ENCODE measurements at regions not wholly inside any gene's neighbourhood (a gene's known extent, or its start where the extent isn't known, plus 50 kb on each side); places are given as distances from the start of the nearest gene placed in this dataset.
"Not testable (repeated sequence)": the region's sequence is repeated elsewhere in the genome, so short reads cannot be mapped to it uniquely, and the experiment has no call there.

DNA sequence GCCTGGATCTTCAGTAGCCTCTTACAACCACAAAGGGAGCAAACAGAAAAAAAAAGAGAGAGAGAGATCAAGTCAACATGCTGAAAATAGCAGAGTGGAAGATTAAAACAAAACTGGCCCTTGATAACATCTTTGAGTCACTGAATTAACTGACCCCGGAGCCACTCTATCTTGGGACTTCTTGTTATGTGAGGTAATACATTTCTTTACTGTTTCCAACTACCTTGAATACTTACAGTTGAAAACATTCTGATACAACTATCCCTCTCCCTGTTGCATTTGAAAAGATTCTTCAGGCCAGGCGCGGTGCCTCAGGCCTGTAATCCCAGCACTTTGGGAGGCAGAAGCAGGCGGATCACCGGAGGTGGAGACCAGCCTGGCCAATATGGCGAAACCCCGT is 208.1 kb downstream of the MEMO1 start:
- ATAC-seq (no peak), FAIRE-seq (no peak), DNase-seq (no peak)
- Histone ChIP-seq H3K27me3 (no peaks in the 10 kb centered on the region), H3K27ac (no peak overlapping the region), H3K36me3 (no peaks in the 10 kb centered on the region), H3K4me1 (no peaks in the 10 kb centered on the region), H3K9me3 (no peaks in the 10 kb centered on the region), H3K4me3 (no peak overlapping the region)
- WGBS, 2 donors, result 91 to 94% methylated on average over 7 of the region's 7 CpGs
- TF ChIP-seq, protein P1, sequence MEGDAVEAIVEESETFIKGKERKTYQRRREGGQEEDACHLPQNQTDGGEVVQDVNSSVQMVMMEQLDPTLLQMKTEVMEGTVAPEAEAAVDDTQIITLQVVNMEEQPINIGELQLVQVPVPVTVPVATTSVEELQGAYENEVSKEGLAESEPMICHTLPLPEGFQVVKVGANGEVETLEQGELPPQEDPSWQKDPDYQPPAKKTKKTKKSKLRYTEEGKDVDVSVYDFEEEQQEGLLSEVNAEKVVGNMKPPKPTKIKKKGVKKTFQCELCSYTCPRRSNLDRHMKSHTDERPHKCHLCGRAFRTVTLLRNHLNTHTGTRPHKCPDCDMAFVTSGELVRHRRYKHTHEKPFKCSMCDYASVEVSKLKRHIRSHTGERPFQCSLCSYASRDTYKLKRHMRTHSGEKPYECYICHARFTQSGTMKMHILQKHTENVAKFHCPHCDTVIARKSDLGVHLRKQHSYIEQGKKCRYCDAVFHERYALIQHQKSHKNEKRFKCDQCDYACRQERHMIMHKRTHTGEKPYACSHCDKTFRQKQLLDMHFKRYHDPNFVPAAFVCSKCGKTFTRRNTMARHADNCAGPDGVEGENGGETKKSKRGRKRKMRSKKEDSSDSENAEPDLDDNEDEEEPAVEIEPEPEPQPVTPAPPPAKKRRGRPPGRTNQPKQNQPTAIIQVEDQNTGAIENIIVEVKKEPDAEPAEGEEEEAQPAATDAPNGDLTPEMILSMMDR (IDR thresholded peaks at IDR 0.05), result no peak
- intact Hi-C loops (cut with DNase I), result no loop called here

DNA sequence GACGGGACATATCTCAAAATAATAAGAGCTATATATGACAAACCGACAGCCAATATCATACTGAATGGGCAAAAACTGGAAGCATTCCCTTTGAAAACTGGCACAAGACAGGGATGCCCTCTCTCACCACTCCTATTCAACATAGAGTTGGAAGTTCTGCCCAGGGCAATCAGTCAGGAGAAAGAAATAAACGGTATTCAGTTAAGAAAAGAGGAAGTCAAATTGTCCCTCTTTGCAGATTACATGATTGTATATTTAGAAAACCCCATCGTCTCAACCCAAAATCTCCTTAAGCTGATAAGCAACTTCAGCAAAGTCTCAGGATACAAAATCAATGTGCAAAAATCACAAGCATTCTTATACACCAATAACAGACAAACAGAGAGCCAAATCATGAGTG is 211.5 kb downstream of the MEMO1 start:
- H3K4me3 ChIP-seq; H3K27ac ChIP-seq; H3K4me1 ChIP-seq; H3K27me3 ChIP-seq; FAIRE-seq; ATAC-seq; DNase-seq; intact Hi-C loops (cut with DNase I); H3K9me3 ChIP-seq; H3K36me3 ChIP-seq: not testable (repeated sequence)
- 61 to 79% methylated on average over 4 of the region's 4 CpGs for WGBS, 2 donors

DNA sequence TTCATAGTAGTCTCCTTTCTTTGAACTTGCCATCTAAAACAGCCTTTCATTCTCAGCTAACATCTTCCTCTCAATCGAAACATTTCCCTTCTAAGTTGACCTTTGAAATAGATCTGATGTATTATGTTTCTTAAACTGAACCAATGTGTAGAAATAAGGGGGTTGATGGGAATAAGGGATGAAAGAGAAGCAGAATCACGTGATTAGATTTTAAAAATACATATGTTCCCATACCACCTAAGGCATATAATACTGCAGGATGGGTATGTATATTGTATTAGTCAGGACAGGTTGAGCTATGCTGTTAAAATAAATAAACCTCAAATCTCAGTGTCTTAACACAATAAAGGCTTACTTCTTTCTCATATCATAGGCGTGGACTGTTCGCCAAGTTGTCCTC is 207.5 kb upstream of the SRD5A2 start:
- ATAC-seq (no peak), FAIRE-seq (no peak), DNase-seq (no peak)
- Histone ChIP-seq H3K27me3 (no peaks in the 10 kb centered on the region), H3K27ac (no peak overlapping the region), H3K4me1 (no peaks in the 10 kb centered on the region), H3K36me3 (no peaks in the 10 kb centered on the region), H3K9me3 (no peaks in the 10 kb centered on the region), H3K4me3 (no peak overlapping the region)
- TF ChIP-seq, protein P1 (IDR thresholded peaks at IDR 0.05), result no peak
- intact Hi-C loops (cut with DNase I), result no loop called here
- WGBS, 2 donors, result 76 to 82% methylated on average over 4 of the region's 4 CpGs

DNA sequence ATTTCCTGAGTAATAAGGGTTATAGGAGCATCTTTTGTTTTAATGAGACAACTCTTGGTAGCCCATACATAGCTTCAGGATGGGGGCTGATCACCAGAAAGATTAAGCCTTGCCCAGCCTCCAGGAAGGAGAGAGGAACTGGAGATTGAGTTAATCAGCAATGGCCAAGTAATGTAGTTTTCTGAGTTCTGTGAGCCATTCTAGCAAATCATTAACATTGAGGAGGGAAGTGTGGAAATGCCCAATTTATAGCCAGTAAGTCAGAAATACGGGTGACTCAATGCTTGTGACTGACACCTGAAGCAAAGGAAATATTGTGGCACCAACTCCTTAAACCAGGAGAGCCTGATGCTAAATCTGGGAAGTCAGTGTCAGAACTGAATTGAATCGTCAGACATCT is 205.1 kb upstream of the SRD5A2 start:
- H3K27ac ChIP-seq, result no peak overlapping the region
- DNase-seq (no peak), FAIRE-seq (no peak), ATAC-seq (peak in 2 of 4 donors; percentile 41 to 50)
- no peaks in the 10 kb centered on the region for H3K27me3 ChIP-seq
- no peaks in the 10 kb centered on the region for H3K9me3 ChIP-seq
- H3K4me3 ChIP-seq, result no peak overlapping the region
- H3K4me1 ChIP-seq, result no peaks in the 10 kb centered on the region
- no peaks in the 10 kb centered on the region for H3K36me3 ChIP-seq
- TF ChIP-seq, protein P1 (IDR thresholded peaks at IDR 0.05), result no peak
- 30% methylated on average over 2 of the region's 2 CpGs for WGBS, 2 donors
- intact Hi-C loops (cut with DNase I), result no loop called here

DNA sequence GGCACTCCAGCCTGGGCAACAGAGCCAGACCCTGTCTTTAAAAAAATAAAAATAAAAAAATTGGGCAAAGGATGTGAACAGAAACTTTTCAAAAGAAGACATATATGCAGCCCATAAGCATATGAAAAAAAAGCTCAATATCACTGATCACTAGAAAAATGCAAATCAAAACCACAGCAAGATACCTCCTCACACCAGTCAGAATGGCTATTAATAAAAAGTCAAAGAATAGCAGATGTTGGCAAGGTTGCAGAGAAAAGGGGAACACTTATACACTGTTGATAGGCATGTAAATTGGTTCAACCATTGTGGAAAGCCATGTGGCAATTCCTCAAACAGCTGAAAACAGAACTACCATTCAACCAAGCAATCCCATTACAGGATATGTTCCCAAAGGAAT is 204.1 kb upstream of the SRD5A2 start:
- H3K27me3 ChIP-seq, result no peaks in the 10 kb centered on the region
- DNase-seq (no peak), ATAC-seq (no peak), FAIRE-seq (no peak)
- TF ChIP-seq, protein P1 (IDR thresholded peaks at IDR 0.05), result no peak
- no peak overlapping the region for H3K27ac ChIP-seq
- intact Hi-C loops (cut with DNase I), result no loop called here
- H3K9me3 ChIP-seq, result no peaks in the 10 kb centered on the region
- H3K36me3 ChIP-seq, result no peaks in the 10 kb centered on the region
- no peaks in the 10 kb centered on the region for H3K4me1 ChIP-seq
- no peak overlapping the region for H3K4me3 ChIP-seq

DNA sequence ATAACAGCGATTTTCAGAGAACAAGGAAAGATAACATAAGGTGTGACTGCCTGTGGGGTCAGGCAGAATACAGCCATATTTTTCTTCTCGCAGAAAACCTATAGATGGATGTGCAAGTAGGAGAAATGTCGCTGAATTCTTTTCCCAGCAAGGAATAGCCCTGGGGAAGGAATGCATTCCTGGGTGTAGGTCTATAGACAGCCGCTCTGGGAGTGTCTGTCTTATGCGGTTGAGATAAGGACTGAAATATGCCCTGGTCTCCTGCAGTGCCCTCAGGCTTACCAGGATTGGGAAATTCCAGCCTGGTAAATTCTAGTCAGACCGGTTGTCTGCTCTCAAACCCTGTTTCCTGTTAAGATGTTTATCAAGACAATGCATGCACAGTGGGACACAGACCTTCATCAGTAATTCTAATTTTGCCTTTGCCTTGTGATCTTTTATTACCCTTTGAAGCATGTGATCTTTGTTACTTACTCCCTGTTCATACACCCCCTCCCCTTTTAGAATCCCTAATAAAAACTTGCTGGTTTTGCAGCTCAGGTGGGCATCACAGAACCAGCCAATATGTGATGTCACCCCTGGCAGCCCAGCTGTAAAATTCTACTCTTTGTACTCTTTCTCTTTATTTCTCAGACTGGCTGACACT is 202.8 kb upstream of the SRD5A2 start:
- H3K27me3 ChIP-seq; H3K4me1 ChIP-seq; FAIRE-seq; DNase-seq; intact Hi-C loops (cut with DNase I); H3K36me3 ChIP-seq; ATAC-seq; H3K27ac ChIP-seq; H3K9me3 ChIP-seq; H3K4me3 ChIP-seq: not testable (repeated sequence)
- 67 to 74% methylated on average over 6 of the region's 6 CpGs for WGBS, 2 donors

Data from pancreas (tissue), 10 donors.